ENCODE measurements at regions not wholly inside any gene's neighbourhood (a gene's known extent, or its start where the extent isn't known, plus 50 kb on each side); places are given as distances from the start of the nearest gene placed in this dataset.

GRCh38 chr14:27642251-27642866, 1044.5 kb upstream of the NOVA1 start:
- TF ChIP-seq POLR2A (IDR thresholded peaks at IDR 0.05) = no peak
- no peak for TF ChIP-seq CTCF (IDR thresholded peaks at IDR 0.05)

Measured in heart left ventricle (tissue), 13 donors.